Fibroblast of mammary gland (primary cell): ENCODE measurements at regions not wholly inside any gene's neighbourhood (a gene's known extent, or its start where the extent isn't known, plus 50 kb on each side); places are given as distances from the start of the nearest gene placed in this dataset.

Source experiments
- DNase-seq: peaks from one replicate; pipeline ENCODE4 v3.0.0-alpha.2; 2010; ENCODE audit warnings: low read depth
- H3K4me3 ChIP-seq: 2 replicates; pipeline ENCODE4 v1.5.1; 2011; ENCODE audit warnings: low read depth, mild to moderate bottlenecking, low read length, moderate library complexity; ENCODE audit not compliant: control insufficient read depth
- TF ChIP-seq, protein P1 (sequence below): conservative IDR thresholded peaks from 2 replicates; pipeline ENCODE4 v1.5.1; 2011; ENCODE audit warnings: low read depth, low read length, inconsistent platforms; ENCODE audit not compliant: control insufficient read depth, insufficient read depth

DNA sequence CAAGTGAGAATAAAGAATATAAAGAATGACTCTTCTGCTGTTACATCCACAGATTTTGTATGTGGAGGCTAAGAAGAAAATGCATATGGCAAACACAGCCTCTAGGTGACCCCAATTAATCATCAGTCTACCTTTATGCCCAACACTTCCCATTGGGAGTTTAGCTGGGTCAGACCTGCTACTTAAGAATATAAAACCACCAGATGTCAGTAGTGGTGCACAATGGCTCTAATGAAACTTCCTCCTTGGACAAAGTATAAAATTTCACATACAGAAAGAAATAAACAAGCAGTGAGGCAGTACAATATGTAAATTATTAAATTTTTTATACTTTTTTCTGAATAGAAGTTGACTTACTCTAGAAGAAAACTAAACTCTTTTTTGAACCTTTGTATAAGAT, 539.9 kb downstream of the BRINP1 start:
- peak; percentile 30 for DNase-seq
- no peak overlapping the region for H3K4me3 ChIP-seq
- TF ChIP-seq, protein P1, sequence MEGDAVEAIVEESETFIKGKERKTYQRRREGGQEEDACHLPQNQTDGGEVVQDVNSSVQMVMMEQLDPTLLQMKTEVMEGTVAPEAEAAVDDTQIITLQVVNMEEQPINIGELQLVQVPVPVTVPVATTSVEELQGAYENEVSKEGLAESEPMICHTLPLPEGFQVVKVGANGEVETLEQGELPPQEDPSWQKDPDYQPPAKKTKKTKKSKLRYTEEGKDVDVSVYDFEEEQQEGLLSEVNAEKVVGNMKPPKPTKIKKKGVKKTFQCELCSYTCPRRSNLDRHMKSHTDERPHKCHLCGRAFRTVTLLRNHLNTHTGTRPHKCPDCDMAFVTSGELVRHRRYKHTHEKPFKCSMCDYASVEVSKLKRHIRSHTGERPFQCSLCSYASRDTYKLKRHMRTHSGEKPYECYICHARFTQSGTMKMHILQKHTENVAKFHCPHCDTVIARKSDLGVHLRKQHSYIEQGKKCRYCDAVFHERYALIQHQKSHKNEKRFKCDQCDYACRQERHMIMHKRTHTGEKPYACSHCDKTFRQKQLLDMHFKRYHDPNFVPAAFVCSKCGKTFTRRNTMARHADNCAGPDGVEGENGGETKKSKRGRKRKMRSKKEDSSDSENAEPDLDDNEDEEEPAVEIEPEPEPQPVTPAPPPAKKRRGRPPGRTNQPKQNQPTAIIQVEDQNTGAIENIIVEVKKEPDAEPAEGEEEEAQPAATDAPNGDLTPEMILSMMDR: peak; percentile 40

DNA sequence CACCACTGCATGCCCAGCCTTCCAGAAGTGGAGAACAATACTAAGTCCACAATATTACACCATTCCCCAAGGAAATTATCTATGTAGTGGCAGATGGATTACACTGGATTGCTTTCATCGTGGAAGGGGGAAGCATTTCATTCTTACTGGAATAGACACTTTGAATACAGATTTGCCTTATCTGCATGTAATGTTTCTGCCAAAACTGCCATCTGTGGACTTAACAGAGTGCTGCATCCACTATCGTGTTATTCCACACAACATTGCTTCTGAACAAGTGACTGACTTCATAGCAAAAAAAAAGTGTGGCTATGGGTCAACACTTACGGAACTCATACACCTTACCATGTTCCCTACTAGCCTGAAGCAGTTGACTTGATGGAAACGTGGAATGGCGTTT, 536.9 kb downstream of the BRINP1 start:
- TF ChIP-seq, protein P1: no peak
- H3K4me3 ChIP-seq: no peak overlapping the region
- no peak for DNase-seq

DNA sequence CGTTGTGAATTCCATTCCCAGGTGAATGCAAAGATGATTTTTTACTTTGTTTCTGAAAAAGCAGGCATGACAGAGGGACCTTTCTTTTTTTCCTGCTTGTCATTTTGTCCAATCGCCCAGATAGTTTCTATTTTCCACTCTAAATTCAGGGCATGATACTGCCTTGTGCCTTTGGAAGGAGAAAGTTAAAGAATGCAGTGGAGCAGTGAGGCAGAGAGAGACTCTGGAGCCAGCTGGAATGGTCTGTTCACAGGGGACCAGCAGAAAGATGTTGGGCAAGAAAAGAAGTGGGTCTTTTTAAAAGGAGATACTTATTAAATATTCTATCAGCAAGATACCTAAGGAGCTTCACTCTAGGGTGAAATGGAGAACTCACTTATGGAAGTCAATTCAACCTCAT, 532.3 kb downstream of the BRINP1 start:
- TF ChIP-seq, protein P1: no peak
- no peak overlapping the region for H3K4me3 ChIP-seq
- no peak for DNase-seq

DNA sequence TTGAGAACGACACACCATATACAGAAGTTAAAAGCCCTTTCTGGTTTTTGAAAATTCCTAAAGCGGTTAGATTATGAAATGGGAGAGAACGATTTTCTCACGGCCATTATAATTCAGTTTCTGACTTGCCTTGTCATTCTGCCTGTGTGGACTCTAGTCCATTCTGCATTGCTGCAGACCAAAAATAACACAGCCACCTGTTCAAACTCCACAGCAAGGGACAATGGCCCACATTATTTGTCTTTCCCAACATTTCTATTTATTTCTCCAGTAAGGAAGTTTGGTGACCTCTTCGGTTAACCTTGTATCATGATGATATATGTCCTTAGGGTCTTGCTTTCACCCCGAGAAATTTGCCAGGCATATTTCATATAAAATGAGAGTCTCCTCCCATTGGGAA, 497.7 kb downstream of the BRINP1 start:
- no peak overlapping the region for H3K4me3 ChIP-seq
- TF ChIP-seq, protein P1: no peak
- DNase-seq: no peak

DNA sequence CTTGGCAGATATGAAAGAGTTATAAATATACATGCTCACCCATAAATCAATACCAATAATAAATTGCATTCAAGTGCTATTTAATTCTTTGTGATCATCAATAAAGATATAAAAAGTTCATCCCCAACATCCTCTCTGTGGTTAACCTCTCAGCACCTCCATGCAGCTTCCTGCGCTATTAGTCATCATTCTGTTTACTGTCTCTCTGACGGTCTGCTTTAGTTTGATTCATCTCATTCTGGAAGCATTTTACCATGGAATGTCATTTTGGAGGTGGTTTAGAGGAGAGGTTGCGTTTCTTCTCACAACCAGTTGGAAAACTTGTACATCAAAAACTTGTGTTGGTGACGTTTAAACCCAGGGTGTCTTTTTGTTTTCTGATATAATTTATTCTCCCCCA, 486.6 kb downstream of the BRINP1 start:
- no peak overlapping the region for H3K4me3 ChIP-seq
- TF ChIP-seq, protein P1: no peak
- peak; percentile 67 for DNase-seq

DNA sequence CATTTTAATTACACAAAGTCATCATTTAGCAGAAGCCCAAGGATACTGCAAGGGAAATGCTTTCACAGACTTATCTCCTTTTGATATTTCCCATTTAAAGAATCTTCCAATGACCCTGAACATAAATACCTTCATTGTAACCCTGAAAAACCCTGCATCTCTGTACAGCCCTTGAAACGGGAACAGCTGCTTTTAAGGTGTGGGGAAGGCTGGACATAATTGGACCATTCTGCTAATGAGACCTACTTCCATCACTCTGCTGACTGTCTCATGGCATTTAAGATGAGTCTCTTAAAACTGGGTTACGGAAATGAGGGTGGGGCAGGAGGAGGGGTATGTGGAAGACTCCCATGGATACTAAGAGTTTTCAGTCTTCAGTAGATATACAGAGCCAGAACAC, 485.8 kb downstream of the BRINP1 start:
- TF ChIP-seq, protein P1: no peak
- H3K4me3 ChIP-seq: no peak overlapping the region
- no peak for DNase-seq

DNA sequence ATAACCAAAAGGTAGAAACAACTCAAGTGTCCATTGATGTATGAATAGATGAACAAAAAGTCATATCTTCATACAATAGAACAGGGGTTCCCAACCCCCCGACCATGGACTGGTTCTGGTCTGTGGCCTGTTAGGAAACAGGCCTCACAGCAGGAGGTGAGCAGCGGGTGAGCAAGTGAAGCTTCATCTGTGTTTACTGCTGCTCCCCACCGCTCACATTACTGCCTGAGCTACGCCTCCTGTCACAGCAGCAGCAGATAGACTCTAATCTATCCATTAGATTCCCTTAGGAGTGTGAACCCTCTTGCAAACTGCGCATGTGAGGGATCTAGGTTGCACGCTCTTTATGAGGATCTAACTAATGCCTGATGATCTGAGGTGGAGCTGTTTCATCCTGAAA, 478.0 kb downstream of the BRINP1 start:
- DNase-seq: no peak
- TF ChIP-seq, protein P1: no peak
- H3K4me3 ChIP-seq: no peak overlapping the region
